Activated T-helper 1 cell treated with anti-CD3 and anti-CD28 coated beads, Interleukin-12 subunit alpha, Interleukin-12 subunit beta, Interleukin-2, Interleukin-4 antibody, amounts not matched to agents 30 ng/mL and 10 ng/mL and 1 ng/mL, durations not matched to agents 14 hours and 24 hours and 36 hours (primary cell): ENCODE measurements at regions not wholly inside any gene's neighbourhood (a gene's known extent, or its start where the extent isn't known, plus 50 kb on each side); places are given as distances from the start of the nearest gene placed in this dataset.

Experiments used
- DNase-seq: peaks from one replicate; pipeline ENCODE4 v3.0.0; 2021; ENCODE audit warnings: low spot score
- H3K27ac Mint-ChIP-seq: one replicate; pipeline ENCODE4 v1.8.0; 2021; ENCODE audit warnings: mild to moderate bottlenecking, mixed read lengths
- H3K27me3 Mint-ChIP-seq: one replicate; pipeline ENCODE4 v1.8.0; 2022; ENCODE audit warnings: mild to moderate bottlenecking, moderate library complexity, mixed read lengths; ENCODE audit not compliant: insufficient read depth
- H3K36me3 Mint-ChIP-seq: one replicate; pipeline ENCODE4 v1.8.0; 2021; ENCODE audit warnings: low read depth, mixed read lengths
- H3K4me1 Mint-ChIP-seq: one replicate; pipeline ENCODE4 v1.8.0; 2021; ENCODE audit warnings: low read depth, mixed read lengths
- H3K4me3 Mint-ChIP-seq: one replicate; pipeline ENCODE4 v1.8.0; 2021; ENCODE audit warnings: mild to moderate bottlenecking, moderate library complexity, mixed read lengths
- H3K9me3 Mint-ChIP-seq: one replicate; pipeline ENCODE4 v1.8.0; 2021; ENCODE audit warnings: mixed read lengths
- intact Hi-C: fragments of 100-400 bp; cut with micrococcal nuclease; formaldehyde crosslinking; loops from one replicate; pipeline ENCODE4 v1.15.1; 2024

DNA sequence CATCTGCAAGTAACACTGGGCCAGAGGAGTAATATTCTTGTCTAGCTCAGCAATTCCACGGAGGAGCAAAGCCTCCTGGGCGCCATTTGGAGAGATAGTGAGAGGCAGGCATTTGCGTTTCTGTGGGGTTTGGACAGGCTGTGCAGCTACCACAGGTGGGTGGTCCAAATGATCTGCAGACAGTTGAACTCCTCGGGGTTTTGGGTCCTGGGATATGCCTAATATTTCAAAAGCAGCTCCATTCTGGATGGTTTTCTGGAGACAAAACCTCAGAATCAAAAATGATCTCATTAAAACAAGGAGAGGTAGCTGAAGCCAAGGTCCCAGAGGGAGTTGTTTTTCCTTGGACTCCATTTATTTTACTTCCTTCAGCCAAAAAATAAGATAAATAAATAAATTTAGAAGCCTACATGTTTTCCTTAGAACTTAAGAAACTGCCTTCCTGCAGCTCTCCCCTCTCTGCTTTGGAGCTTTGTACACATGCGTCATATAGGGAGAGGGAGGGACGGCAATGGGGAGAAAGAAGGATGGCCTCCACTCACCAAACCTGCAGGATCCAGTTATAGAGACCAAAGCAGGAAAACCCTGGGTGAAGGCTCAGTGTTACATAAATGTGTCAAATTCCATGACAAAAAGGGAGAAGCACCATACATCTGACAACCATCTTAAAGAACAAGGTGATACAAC lies 227.3 kb upstream of the DAAM1 start:
- intact Hi-C loops = no loop called here
- Mint-ChIP-seq H3K9me3 (no peaks in the 10 kb centered on the region), H3K27me3 (peaks cover 2% of the 10 kb centered on the region), H3K27ac (no peak overlapping the region), H3K4me3 (no peak overlapping the region), H3K36me3 (no peaks in the 10 kb centered on the region), H3K4me1 (no peaks in the 10 kb centered on the region)
- no peak for DNase-seq

DNA sequence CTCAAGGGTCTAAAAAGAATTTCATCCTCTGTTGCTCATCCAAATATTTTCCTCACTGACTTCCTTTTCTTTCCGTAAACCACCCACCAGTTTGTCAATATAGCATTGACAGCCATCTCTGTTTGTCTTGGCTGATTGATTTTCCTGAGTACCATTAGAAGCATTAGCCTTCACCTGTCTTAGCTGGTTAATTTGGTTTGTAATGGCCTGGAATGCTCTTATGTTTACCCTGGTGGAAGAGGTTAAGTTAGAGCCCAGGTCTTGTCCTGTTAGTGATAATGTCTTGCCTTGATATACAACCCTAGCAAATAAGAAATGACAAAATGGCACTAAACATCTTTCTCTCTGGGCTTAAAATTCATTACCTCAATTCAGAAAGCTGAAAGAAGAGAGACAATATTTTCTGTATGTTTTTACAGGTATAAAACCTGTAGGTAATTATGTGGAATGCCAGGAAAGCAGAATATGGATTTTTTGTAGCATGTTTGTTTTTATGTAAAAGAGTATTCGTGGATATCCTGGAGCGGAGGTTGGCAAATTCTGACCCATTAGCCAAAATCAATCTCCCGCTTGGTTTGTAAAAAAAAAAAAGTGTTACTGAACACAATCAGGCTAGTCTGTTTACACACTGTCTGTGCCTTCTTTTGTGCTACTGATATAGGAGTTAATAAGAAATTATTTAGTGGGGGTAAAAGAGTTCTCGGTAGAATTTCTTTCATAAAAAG lies 224.4 kb upstream of the DAAM1 start:
- Mint-ChIP-seq H3K9me3 (no peaks in the 10 kb centered on the region), H3K4me1 (no peaks in the 10 kb centered on the region), H3K27me3 (peaks cover 2% of the 10 kb centered on the region), H3K36me3 (no peaks in the 10 kb centered on the region), H3K27ac (no peak overlapping the region), H3K4me3 (no peak overlapping the region)
- DNase-seq = no peak
- intact Hi-C loops = no loop called here

DNA sequence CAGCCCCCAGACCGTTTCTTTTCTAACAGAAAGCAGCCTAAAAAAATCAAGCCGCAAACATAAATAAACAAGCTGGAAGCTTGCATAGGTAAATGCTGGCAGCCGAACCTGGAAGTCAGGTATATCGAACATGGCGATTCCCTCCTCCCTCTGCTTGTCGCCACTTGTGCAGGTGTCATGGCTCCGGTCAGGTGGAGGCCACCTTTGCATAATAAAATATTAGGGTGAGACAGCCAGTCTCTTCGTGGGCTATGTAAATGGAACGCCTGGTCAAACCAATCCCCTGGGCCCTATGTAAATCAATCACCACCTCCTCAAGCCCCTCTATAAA lies 223.9 kb upstream of the DAAM1 start:
- peaks cover 2% of the 10 kb centered on the region for H3K27me3 Mint-ChIP-seq
- no peaks in the 10 kb centered on the region for H3K9me3 Mint-ChIP-seq
- no peak overlapping the region for H3K4me3 Mint-ChIP-seq
- no peak overlapping the region for H3K27ac Mint-ChIP-seq
- no peaks in the 10 kb centered on the region for H3K36me3 Mint-ChIP-seq
- no peak for DNase-seq
- intact Hi-C loops = no loop called here
- H3K4me1 Mint-ChIP-seq = no peaks in the 10 kb centered on the region

DNA sequence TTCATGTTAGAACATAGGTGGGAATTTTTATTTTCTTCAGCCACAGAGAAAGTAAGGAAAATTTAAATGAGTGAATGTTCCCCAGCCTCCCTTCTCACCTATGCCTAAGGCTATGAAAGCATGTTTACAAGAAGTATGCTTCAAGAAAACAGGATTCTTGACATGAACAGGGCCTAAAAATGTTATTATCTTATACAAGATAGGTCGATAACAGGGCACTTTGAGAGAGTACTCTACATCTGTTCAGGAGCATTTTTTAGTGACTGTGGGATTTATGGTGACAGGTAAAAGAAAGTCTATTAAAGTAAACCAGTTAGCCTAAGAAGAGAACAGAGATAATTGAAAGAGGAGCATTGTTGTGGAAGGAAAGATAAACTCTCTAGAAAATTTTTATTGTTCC lies 222.9 kb upstream of the DAAM1 start:
- intact Hi-C loops = no loop called here
- no peak overlapping the region for H3K27ac Mint-ChIP-seq
- no peak for DNase-seq
- H3K9me3 Mint-ChIP-seq = no peaks in the 10 kb centered on the region
- peaks cover 2% of the 10 kb centered on the region for H3K27me3 Mint-ChIP-seq
- no peaks in the 10 kb centered on the region for H3K4me1 Mint-ChIP-seq
- no peak overlapping the region for H3K4me3 Mint-ChIP-seq
- H3K36me3 Mint-ChIP-seq = no peaks in the 10 kb centered on the region

DNA sequence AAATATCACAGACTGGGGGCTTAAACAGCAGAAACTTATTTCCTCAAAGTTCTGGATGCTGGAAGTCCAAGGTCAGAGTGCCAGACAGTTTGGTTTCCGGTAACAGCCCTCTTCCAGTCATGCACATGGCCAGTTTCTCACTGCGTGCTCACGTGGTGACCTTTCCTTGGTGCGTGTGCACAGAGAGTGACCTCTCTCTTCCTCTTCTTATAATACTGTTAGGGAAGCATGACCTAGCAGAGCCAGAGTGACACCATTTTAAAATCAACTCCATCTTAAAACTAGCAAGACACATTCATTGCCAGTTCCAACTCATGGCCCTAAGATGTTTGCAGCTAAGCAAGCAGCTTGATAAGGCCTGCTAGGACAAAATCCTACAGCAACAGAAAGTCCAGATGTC lies 221.5 kb upstream of the DAAM1 start:
- Mint-ChIP-seq H3K9me3 (no peaks in the 10 kb centered on the region), H3K4me1 (no peaks in the 10 kb centered on the region), H3K36me3 (no peaks in the 10 kb centered on the region), H3K27me3 (peaks cover 2% of the 10 kb centered on the region), H3K27ac (no peak overlapping the region), H3K4me3 (no peak overlapping the region)
- no peak for DNase-seq
- intact Hi-C loops = no loop called here

DNA sequence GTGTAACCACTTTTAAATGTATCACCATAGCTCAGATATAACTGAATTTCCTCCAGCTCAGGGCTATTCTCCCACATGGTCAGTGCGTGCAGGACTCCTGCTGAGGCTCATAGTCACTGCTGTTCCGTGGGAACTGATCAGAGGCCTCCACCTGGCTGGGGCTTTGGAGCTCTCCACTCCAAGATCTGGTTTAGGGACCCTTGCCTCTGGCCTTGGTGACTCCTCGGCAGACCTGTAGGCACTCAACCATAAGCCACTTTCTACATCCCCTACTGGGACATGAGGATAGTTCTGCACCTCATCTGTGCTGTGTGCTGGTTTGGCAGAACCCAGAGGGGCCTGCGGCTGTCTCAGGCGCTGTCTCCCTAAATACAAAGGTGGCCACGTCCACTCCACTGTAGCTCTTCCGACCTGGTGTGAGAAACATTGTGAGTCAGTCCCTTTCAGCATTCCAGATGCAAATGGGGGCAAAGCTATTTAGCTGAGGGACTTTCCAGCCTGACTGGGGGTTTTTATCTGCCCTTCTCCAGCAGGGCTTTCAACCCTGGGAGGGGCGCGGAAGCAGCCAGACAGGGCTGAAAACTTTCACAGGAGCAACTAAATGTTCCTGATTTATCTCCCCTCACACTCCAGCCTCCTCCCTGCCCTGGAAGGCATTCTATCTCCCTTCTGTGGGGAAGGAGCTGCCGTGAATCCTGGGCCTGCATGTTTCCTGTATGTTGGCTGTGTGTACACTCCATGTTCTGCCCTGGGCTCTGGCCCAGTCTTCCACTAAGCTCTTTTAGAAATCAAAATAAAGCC lies 218.3 kb upstream of the DAAM1 start:
- H3K4me3 Mint-ChIP-seq = no peak overlapping the region
- no peaks in the 10 kb centered on the region for H3K36me3 Mint-ChIP-seq
- H3K27ac Mint-ChIP-seq = no peak overlapping the region
- H3K4me1 Mint-ChIP-seq = no peaks in the 10 kb centered on the region
- no peak for DNase-seq
- no peaks in the 10 kb centered on the region for H3K9me3 Mint-ChIP-seq
- intact Hi-C loops = no loop called here
- H3K27me3 Mint-ChIP-seq = no peaks in the 10 kb centered on the region

DNA sequence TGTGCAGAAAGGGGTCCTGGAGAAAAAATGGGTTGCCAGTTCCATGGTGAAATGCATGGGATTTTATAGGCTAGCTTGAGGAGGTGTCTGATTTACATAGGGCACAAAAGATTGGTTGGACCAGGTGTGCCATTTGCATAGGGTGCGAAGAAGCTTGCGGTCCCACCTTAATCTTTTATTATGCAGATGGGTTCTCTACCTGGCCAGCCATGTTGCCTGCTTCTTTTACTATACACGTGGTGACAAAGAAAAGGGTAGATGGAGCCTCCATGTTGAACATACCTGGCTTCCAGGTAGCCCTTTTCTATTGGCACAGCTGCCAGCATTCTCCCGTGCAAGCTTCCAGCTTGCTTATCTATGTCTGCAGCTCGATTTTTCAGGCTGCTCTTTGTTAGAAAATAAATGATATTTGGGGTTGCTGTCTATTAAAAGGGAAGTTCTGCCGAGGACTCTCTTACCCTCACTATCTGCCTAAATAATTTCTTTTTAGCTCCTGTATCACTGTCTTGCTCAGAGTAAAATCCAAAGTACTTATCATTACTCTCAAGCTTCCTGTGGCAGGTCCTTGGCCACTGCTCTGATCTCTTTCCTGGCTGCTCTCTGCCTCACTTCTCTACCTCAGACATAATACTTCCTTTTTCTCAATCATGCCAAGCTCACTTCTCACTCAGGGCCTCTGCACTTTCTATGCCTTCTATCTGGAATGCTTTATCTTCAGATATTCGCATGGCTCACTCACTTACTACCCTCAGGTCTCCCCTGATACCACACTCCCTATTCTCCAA lies 216.0 kb upstream of the DAAM1 start:
- H3K36me3 Mint-ChIP-seq = no peaks in the 10 kb centered on the region
- no peaks in the 10 kb centered on the region for H3K4me1 Mint-ChIP-seq
- H3K27me3 Mint-ChIP-seq = peaks cover 2% of the 10 kb centered on the region
- H3K4me3 Mint-ChIP-seq = no peak overlapping the region
- DNase-seq = no peak
- no peaks in the 10 kb centered on the region for H3K9me3 Mint-ChIP-seq
- H3K27ac Mint-ChIP-seq = no peak overlapping the region
- intact Hi-C loops = no loop called here

DNA sequence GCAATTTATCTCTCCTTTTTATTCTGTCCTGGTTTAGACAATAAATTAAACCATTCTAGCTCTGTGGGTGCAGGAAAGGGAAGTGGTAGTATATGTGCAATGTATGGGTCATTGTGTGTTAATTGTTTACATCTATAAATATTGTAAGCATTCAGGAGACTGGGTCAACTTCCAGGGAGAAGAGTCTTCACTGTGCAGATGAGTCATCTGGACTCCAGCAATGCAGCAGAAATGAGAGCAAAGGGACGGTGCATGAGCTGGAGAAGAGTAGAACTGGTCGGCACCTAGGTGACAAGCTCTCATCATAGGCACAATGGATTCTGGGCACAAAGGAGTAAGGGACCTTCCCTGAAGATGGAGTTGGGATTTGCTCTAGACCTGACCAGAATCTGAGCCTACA lies 211.1 kb upstream of the DAAM1 start:
- Mint-ChIP-seq H3K27me3 (peaks cover 2% of the 10 kb centered on the region), H3K27ac (no peak overlapping the region), H3K4me3 (no peak overlapping the region), H3K9me3 (no peaks in the 10 kb centered on the region), H3K4me1 (no peaks in the 10 kb centered on the region), H3K36me3 (no peaks in the 10 kb centered on the region)
- intact Hi-C loops = no loop called here
- no peak for DNase-seq

DNA sequence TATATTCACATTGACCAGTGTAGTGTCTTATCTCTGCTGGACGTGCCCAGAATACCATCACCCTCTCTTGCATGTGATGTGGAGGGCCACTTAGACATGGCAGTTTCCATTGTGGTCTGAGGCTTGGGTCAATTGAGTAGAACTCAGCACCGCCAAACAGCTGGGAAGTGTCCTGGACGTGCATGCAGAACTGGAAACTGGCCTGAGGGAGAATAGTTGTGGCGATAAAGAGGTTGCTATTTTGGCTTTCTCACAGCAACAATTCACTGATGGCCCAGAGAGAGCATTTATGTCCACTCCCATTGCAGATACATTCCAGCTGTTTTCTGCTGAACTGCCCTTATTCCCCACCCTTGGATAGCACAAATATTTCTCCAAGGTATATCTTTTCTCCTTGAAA lies 210.1 kb upstream of the DAAM1 start:
- Mint-ChIP-seq H3K27me3 (peaks cover 2% of the 10 kb centered on the region), H3K27ac (no peak overlapping the region), H3K9me3 (no peaks in the 10 kb centered on the region), H3K4me3 (no peak overlapping the region), H3K36me3 (no peaks in the 10 kb centered on the region), H3K4me1 (no peaks in the 10 kb centered on the region)
- intact Hi-C loops = no loop called here
- no peak for DNase-seq

DNA sequence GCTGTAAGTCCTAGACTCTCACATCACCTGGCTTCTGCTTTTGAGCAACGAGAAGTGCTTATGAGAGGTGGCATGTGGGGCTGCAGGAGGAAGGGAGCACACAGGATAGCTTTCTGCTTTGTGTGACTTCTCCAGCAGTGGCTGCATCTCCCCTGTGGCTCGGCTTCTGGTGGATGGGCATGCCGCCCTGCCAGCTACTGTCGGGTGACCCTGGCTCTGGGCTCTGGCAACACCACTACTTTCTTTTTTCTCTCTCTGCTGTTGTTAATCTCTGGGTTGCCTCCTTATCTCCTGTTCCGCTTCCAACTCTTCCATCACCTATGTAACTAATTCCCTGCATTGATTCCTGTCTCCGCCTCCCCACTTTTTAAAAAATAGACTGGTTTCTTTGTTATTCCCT lies 209.1 kb upstream of the DAAM1 start:
- intact Hi-C loops = no loop called here
- H3K4me1 Mint-ChIP-seq = no peaks in the 10 kb centered on the region
- no peak overlapping the region for H3K27ac Mint-ChIP-seq
- DNase-seq = no peak
- no peak overlapping the region for H3K4me3 Mint-ChIP-seq
- H3K36me3 Mint-ChIP-seq = no peaks in the 10 kb centered on the region
- peaks cover 2% of the 10 kb centered on the region for H3K27me3 Mint-ChIP-seq
- H3K9me3 Mint-ChIP-seq = no peaks in the 10 kb centered on the region

DNA sequence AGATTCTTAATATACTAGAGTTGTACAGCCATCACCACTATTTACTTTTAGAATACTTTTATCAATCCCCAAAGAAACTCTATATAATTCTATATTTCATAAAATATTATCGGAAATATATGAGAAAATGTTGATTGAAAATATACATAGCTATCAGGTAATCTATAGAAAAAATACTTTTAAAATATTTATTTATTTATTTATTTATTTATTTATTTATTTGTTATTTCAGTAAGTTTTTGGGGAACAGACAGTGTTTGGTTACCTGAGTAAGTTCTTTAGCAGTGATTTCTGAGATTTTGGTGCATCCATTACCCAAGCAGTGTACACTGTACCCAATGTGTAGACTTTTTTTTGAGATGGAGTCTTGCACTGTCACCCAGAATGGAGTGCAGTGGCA lies 206.6 kb upstream of the DAAM1 start:
- intact Hi-C loops = no loop called here
- Mint-ChIP-seq H3K27me3 (no peaks in the 10 kb centered on the region), H3K4me1 (no peaks in the 10 kb centered on the region), H3K4me3 (no peak overlapping the region), H3K27ac (no peak overlapping the region), H3K36me3 (no peaks in the 10 kb centered on the region), H3K9me3 (no peaks in the 10 kb centered on the region)
- DNase-seq = no peak

DNA sequence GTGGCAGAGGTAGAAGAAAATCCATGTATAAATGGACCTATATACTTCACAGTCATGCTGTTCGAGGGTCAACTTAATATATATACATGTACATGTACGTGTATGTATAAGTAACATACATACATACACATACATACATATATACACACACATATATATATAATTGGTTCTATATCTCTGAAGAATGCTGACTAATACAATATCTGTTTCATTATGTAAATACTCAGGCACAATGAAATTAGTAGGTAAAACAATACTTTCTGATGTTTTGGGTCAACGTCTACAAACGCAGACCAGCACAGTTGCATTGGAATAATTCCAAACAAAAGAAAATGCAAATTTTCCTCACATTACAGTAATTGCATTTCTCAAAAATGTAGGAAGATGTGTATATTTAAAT lies 202.7 kb upstream of the DAAM1 start:
- no peaks in the 10 kb centered on the region for H3K4me1 Mint-ChIP-seq
- peaks cover 2% of the 10 kb centered on the region for H3K27me3 Mint-ChIP-seq
- intact Hi-C loops = no loop called here
- no peak for DNase-seq
- H3K9me3 Mint-ChIP-seq = no peaks in the 10 kb centered on the region
- H3K36me3 Mint-ChIP-seq = no peaks in the 10 kb centered on the region
- no peak overlapping the region for H3K4me3 Mint-ChIP-seq
- no peak overlapping the region for H3K27ac Mint-ChIP-seq

DNA sequence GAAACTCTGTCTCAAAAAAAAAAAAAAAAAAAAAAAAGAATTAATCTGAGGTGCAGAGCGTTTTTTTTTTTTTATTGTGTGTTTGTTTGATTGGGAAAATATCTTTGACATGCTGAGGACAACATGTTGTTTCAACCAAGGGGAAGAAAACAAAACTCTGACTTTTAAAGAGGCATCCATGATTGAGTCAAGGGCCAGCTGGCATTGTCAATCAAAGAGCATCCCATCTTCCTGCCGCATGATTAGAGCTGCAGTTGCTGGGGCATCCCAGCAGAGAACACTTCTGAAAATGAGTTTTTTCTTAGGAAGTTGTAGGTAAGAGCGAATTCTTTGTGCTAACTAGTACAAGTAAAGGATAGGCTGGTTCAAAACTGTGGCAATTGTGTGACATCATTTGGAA lies 200.9 kb upstream of the DAAM1 start:
- no peaks in the 10 kb centered on the region for H3K9me3 Mint-ChIP-seq
- H3K4me3 Mint-ChIP-seq = no peak overlapping the region
- no peaks in the 10 kb centered on the region for H3K4me1 Mint-ChIP-seq
- DNase-seq = no peak
- no peak overlapping the region for H3K27ac Mint-ChIP-seq
- peaks cover 2% of the 10 kb centered on the region for H3K27me3 Mint-ChIP-seq
- intact Hi-C loops = no loop called here
- H3K36me3 Mint-ChIP-seq = no peaks in the 10 kb centered on the region
